Transverse colon (tissue), 4 donors: ENCODE measurements at regions not wholly inside any gene's neighbourhood (a gene's known extent, or its start where the extent isn't known, plus 50 kb on each side); places are given as distances from the start of the nearest gene placed in this dataset.

Source experiments
- EP300 ChIP-seq: sonication (generic); formaldehyde crosslinking; IDR thresholded peaks from one replicate; pipeline ENCODE4 v1.6.1; 2017; ENCODE audit warnings: antibody characterized with exemption, low read depth
- POLR2A ChIP-seq: fragments of 450-650 bp; IDR thresholded peaks from one replicate; pipeline ENCODE4 v1.6.1; 2016; ENCODE audit warnings: antibody characterized with exemption, mild to moderate bottlenecking, moderate library complexity
- POLR2AphosphoS5 ChIP-seq, 3 donors: sonication (generic); formaldehyde crosslinking; IDR thresholded peaks; one replicate each; pipeline ENCODE4 v1.6.1; 2016; ENCODE audit warnings: antibody characterized with exemption in 3 of 3
- TF ChIP-seq, protein P1 (sequence below), 5 experiments: fragments of 200-600 bp in 3 of 5; fragments of 450-650 bp in 2 of 5; sonication (generic) in 3 of 5; IDR thresholded peaks; 1 replicate in 2 of 5; 2 replicates in 3 of 5; pipeline ENCODE4 v1.5.1; 2016 to 2017; ENCODE audit warnings: antibody characterized with exemption in 5 of 5, inconsistent platforms in 3 of 5, mild to moderate bottlenecking in 2 of 5, moderate library complexity in 1 of 5

DNA sequence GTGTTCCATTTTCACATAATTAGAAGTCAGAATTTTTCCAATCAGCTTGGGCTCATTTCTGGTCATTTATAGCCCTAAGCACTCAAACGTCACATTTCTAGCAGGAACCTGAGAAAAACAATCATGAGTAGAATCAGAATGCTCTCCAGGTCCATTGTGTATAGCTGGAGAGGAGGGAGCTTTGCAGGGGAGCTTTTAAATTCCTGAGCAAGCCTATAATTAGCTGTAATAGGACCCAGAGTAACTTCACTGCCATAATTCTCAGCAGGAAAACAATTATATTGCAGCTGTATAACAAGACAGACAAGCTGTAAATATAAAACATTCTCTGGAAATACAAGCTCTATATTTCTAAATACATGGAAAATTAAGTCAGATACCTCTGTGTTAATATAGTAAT is 637.6 kb upstream of the SGCD start:
- TF ChIP-seq POLR2A (no peak), POLR2AphosphoS5 (IDR thresholded peaks at IDR 0.05) (no peak), EP300 (no peak)
- TF ChIP-seq, protein P1, sequence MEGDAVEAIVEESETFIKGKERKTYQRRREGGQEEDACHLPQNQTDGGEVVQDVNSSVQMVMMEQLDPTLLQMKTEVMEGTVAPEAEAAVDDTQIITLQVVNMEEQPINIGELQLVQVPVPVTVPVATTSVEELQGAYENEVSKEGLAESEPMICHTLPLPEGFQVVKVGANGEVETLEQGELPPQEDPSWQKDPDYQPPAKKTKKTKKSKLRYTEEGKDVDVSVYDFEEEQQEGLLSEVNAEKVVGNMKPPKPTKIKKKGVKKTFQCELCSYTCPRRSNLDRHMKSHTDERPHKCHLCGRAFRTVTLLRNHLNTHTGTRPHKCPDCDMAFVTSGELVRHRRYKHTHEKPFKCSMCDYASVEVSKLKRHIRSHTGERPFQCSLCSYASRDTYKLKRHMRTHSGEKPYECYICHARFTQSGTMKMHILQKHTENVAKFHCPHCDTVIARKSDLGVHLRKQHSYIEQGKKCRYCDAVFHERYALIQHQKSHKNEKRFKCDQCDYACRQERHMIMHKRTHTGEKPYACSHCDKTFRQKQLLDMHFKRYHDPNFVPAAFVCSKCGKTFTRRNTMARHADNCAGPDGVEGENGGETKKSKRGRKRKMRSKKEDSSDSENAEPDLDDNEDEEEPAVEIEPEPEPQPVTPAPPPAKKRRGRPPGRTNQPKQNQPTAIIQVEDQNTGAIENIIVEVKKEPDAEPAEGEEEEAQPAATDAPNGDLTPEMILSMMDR (IDR thresholded peaks at IDR 0.05): no peak
